LNCaP clone FGC (cell line): ENCODE measurements at regions not wholly inside any gene's neighbourhood (a gene's known extent, or its start where the extent isn't known, plus 50 kb on each side); places are given as distances from the start of the nearest gene placed in this dataset.

Experiments
- DNase-seq: peaks from one replicate; pipeline ENCODE4 v3.0.0-alpha.2; 2011; ENCODE audit warnings: low read depth
- H3K4me3 ChIP-seq: 2 replicates; pipeline ENCODE4 v1.5.1; 2011; ENCODE audit warnings: mild to moderate bottlenecking, low read depth, low read length, control low read depth
- TF ChIP-seq, protein P1 (sequence below): IDR thresholded peaks from 2 replicates; pipeline ENCODE4 v1.5.1; 2012; ENCODE audit warnings: mild to moderate bottlenecking; ENCODE audit not compliant: control insufficient read depth, insufficient read depth; ENCODE audit errors: extremely low read depth

DNA sequence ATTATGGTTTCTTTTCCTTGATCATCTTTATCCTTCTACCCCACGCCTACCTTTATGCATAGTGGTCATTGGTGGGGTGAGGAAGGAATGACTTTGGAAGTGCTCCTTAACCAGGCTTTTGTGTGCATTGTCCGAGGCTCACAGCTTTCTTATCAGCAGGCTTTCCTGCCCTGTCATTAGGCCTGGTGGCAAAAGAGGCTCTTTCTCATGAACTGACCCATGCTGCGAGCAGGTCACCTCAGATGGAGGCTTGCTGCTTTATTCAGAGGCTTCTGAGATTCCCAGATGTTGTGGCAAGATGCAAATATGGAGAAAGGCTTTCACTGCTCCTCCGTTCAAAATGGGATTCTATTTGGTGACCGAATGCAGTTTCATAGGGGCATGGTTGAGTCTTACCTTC, 57.4 kb upstream of the DMRTA1 start:
- TF ChIP-seq, protein P1, sequence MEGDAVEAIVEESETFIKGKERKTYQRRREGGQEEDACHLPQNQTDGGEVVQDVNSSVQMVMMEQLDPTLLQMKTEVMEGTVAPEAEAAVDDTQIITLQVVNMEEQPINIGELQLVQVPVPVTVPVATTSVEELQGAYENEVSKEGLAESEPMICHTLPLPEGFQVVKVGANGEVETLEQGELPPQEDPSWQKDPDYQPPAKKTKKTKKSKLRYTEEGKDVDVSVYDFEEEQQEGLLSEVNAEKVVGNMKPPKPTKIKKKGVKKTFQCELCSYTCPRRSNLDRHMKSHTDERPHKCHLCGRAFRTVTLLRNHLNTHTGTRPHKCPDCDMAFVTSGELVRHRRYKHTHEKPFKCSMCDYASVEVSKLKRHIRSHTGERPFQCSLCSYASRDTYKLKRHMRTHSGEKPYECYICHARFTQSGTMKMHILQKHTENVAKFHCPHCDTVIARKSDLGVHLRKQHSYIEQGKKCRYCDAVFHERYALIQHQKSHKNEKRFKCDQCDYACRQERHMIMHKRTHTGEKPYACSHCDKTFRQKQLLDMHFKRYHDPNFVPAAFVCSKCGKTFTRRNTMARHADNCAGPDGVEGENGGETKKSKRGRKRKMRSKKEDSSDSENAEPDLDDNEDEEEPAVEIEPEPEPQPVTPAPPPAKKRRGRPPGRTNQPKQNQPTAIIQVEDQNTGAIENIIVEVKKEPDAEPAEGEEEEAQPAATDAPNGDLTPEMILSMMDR = no peak
- H3K4me3 ChIP-seq = no peak overlapping the region
- DNase-seq = no peak

DNA sequence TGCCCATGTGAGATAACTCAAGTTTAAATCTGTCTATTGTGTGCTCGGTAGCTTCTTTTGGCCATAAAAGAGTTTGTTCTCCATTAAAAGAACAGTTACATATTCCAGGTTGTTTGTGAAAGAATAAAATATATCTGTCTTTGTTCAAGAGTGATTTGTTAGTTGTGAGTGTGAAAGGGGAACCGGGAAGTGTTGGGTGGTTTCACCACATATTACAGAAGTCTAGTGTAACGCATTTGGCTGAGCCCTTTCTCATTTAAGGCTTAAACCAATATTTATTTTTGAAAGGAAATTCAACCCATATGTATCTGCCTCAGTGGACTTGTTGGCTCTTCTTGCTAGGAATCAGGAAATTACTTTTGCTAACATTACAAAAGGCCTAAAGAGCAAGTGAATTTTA, 54.1 kb upstream of the DMRTA1 start:
- no peak for DNase-seq
- TF ChIP-seq, protein P1 = no peak
- no peak overlapping the region for H3K4me3 ChIP-seq

DNA sequence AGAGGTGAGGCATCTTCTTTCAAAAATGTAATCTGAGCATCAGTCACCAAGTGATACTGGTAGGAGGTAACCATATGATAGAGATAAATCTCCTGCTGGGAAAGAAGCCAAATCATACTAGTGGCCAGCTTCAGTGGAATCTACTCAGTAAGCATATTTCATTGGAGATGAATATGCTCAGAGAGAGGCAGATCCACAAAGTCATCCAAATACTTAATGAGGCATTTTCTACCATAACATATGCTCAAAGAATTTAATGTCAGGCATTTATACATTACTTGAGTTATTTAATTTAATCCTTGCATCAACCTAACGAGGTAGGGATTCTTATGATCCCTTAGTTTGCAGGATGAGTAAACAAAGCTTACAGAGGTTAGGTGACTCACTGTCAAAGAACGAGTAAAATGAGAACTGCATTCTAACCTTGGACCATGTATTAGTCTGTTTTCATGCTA, 50.9 kb upstream of the DMRTA1 start:
- TF ChIP-seq, protein P1 = no peak
- DNase-seq = no peak
- H3K4me3 ChIP-seq = no peak overlapping the region
